Transverse colon (tissue), 4 donors: ENCODE measurements at regions not wholly inside any gene's neighbourhood (a gene's known extent, or its start where the extent isn't known, plus 50 kb on each side); places are given as distances from the start of the nearest gene placed in this dataset.

Experiments used
- DNase-seq: peaks from one replicate; pipeline ENCODE4 v3.0.0-alpha.2; 2019
- H3K27ac ChIP-seq, 4 donors: fragments of 200-600 bp; sonication (generic); 2 replicates each; pipeline ENCODE4 v1.5.1; 2016 to 2018; ENCODE audit warnings: inconsistent platforms in 4 of 4
- H3K27me3 ChIP-seq: fragments of 200-600 bp; sonication (generic); 2 replicates; pipeline ENCODE4 v1.5.1; 2017; ENCODE audit warnings: inconsistent platforms
- H3K36me3 ChIP-seq, 4 donors: fragments of 200-600 bp; sonication (generic); 2 replicates each; pipeline ENCODE4 v1.5.1; 2017 to 2019; ENCODE audit warnings: inconsistent platforms in 4 of 4
- H3K4me1 ChIP-seq, 4 donors: fragments of 200-600 bp; sonication (generic); 2 replicates each; pipeline ENCODE4 v1.5.1; 2017 to 2020; ENCODE audit warnings: inconsistent platforms in 4 of 4
- H3K4me3 ChIP-seq, 4 donors: fragments of 200-600 bp; sonication (generic); 1 replicate in 1 of 4; 2 replicates in 3 of 4; pipeline versions ENCODE4 v1.5.1 to v1.6.1; 2017 to 2019; ENCODE audit warnings: inconsistent platforms in 4 of 4
- H3K9me3 ChIP-seq, 2 donors: fragments of 200-600 bp; sonication (generic); 2 replicates each; pipeline ENCODE4 v1.5.1; 2017 to 2019; ENCODE audit warnings: inconsistent platforms in 2 of 2
- CTCF ChIP-seq, 5 experiments: fragments of 200-600 bp in 3 of 5; fragments of 450-650 bp in 2 of 5; sonication (generic) in 3 of 5; IDR thresholded peaks; 1 replicate in 2 of 5; 2 replicates in 3 of 5; pipeline ENCODE4 v1.5.1; 2016 to 2017; ENCODE audit warnings: antibody characterized with exemption in 5 of 5, inconsistent platforms in 3 of 5, mild to moderate bottlenecking in 2 of 5, moderate library complexity in 1 of 5
- EP300 ChIP-seq: sonication (generic); formaldehyde crosslinking; IDR thresholded peaks from one replicate; pipeline ENCODE4 v1.6.1; 2017; ENCODE audit warnings: antibody characterized with exemption, low read depth
- POLR2A ChIP-seq: fragments of 450-650 bp; IDR thresholded peaks from one replicate; pipeline ENCODE4 v1.6.1; 2016; ENCODE audit warnings: antibody characterized with exemption, mild to moderate bottlenecking, moderate library complexity
- POLR2AphosphoS5 ChIP-seq, 3 donors: sonication (generic); formaldehyde crosslinking; IDR thresholded peaks; one replicate each; pipeline ENCODE4 v1.6.1; 2016; ENCODE audit warnings: antibody characterized with exemption in 3 of 3
- WGBS, 2 donors: methylation state at CpG; one replicate each; pipeline ENCODE4 v1.1.5; 2018; ENCODE audit warnings: low coverage in 1 of 2; 5-methylcytosine and 5-hydroxymethylcytosine counted together
- in situ Hi-C, 4 donors: fragments of 200-750 bp; cut with MboI; loops; one replicate each; pipeline versions ENCODE4 v1.15.0 to v1.15.1; 2017; ENCODE audit warnings: low sequenced_read_pairs in 3 of 4, low pct_ligation_motif_present in 1 of 4, low pct_unique_long_range_greater_than_20kb in 1 of 4
- intact Hi-C: fragments of 100-400 bp; cut with DNase I; formaldehyde crosslinking; loops from one replicate; pipeline ENCODE4 v1.15.1; 2023; ENCODE audit warnings: low total_unique reads

- no peak for TF ChIP-seq EP300
- TF ChIP-seq CTCF (IDR thresholded peaks at IDR 0.05): no peak
- TF ChIP-seq POLR2A: no peak
- TF ChIP-seq POLR2AphosphoS5 (IDR thresholded peaks at IDR 0.05): no peak
- Histone ChIP-seq H3K27ac (no peak overlapping the region), H3K9me3 (no peaks in the 10 kb centered on the region), H3K27me3 (no peaks in the 10 kb centered on the region), H3K4me3 (no peak overlapping the region), H3K36me3 (no peaks in the 10 kb centered on the region), H3K4me1 (no peaks in the 10 kb centered on the region)
- no peak for DNase-seq
- 68% methylated on average over 4 of the region's 4 CpGs; no CpG with 5 or more reads in 1 of the 2 donors for WGBS, 2 donors
- intact Hi-C loops: no loop called here
- in situ Hi-C loops: no loop called here
These were observed 308.4 kb downstream of the MSX2 start for GRCh38 chr5:175032741-175033151.

- TF ChIP-seq POLR2AphosphoS5 (IDR thresholded peaks at IDR 0.05): no peak
- TF ChIP-seq CTCF (IDR thresholded peaks at IDR 0.05): no peak
- TF ChIP-seq POLR2A: no peak
- no peak for TF ChIP-seq EP300
- Histone ChIP-seq H3K4me1 (no peaks in the 10 kb centered on the region), H3K9me3 (no peaks in the 10 kb centered on the region), H3K36me3 (no peaks in the 10 kb centered on the region), H3K27ac (no peak overlapping the region), H3K4me3 (no peak overlapping the region), H3K27me3 (no peaks in the 10 kb centered on the region)
- in situ Hi-C loops: no loop called here
- intact Hi-C loops: no loop called here
- no peak for DNase-seq
- 38 to 65% methylated on average over 2 of the region's 2 CpGs for WGBS, 2 donors
These were observed 307.6 kb downstream of the MSX2 start for GRCh38 chr5:175032013-175032412.

DNA sequence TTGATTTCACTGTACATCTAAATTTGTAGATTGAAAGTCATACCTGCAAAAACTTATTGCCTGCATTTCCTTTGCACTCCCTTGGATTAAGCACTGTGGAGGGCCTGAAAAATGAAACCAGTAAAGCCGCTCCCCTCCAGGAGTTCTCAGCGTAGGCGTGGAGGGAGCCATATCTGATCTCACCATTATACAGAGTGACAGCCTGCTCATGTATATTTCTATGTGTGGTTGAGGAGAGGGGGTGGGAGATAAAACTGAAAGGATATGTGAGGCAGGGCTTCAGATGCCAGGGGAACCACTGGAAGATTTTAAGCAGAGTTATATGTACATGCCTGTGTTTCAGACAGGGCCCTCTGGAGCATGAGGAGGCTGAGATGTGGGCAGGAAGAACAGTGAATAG is 303.0 kb downstream of the MSX2 start:
- intact Hi-C loops: no loop called here
- H3K9me3 ChIP-seq: no peaks in the 10 kb centered on the region
- DNase-seq: no peak
- H3K4me1 ChIP-seq: no peaks in the 10 kb centered on the region
- TF ChIP-seq POLR2A (no peak), POLR2AphosphoS5 (IDR thresholded peaks at IDR 0.05) (no peak), EP300 (no peak), CTCF (IDR thresholded peaks at IDR 0.05) (no peak)
- in situ Hi-C loops: no loop called here
- H3K4me3 ChIP-seq: no peak overlapping the region
- H3K27ac ChIP-seq: no peak overlapping the region
- 72 to 82% methylated on average over 3 of the region's 3 CpGs for WGBS, 2 donors
- no peaks in the 10 kb centered on the region for H3K27me3 ChIP-seq
- no peaks in the 10 kb centered on the region for H3K36me3 ChIP-seq

DNA sequence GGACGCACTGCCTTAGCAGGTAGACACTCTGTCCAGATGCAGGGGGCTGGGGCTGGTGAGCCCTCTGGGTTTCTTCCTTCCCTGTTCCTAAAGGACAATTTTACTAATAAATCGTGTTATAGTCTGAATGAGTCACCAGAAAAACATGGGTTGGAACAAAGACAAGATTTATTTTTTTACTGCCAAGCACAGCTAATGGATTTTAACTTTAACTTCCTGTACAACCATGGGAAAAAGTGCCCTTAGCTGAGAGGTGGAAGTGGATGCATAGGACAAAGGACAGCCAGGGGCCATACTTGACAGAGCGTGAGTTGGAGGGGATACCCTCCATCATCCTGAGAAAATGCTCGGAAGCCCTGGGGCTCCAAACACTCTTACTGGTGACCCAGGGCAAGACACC is 300.7 kb downstream of the MSX2 start:
- TF ChIP-seq EP300 (no peak), CTCF (IDR thresholded peaks at IDR 0.05) (no peak), POLR2A (no peak), POLR2AphosphoS5 (IDR thresholded peaks at IDR 0.05) (no peak)
- no peaks in the 10 kb centered on the region for H3K9me3 ChIP-seq
- no peak overlapping the region for H3K27ac ChIP-seq
- H3K4me1 ChIP-seq: no peaks in the 10 kb centered on the region
- H3K27me3 ChIP-seq: no peaks in the 10 kb centered on the region
- in situ Hi-C loops: no loop called here
- WGBS, 2 donors: 33 to 68% methylated on average over 1 to 4 of the region's 4 CpGs
- intact Hi-C loops: no loop called here
- no peaks in the 10 kb centered on the region for H3K36me3 ChIP-seq
- no peak for DNase-seq
- no peak overlapping the region for H3K4me3 ChIP-seq
